22Rv1 (cell line): ENCODE measurements at regions not wholly inside any gene's neighbourhood (a gene's known extent, or its start where the extent isn't known, plus 50 kb on each side); places are given as distances from the start of the nearest gene placed in this dataset.

Source experiments
- H3K27ac ChIP-seq: fragments of 450-650 bp; 2 replicates; pipeline ENCODE4 v1.5.1; 2017
- ZFX ChIP-seq: fragments of 450-650 bp; IDR thresholded peaks from 2 replicates; pipeline ENCODE4 v1.6.1; 2017; ENCODE audit warnings: antibody characterized with exemption, borderline replicate concordance
- TF ChIP-seq, protein P1 (sequence below): fragments of 450-650 bp; IDR thresholded peaks from 2 replicates; pipeline ENCODE4 v1.5.1; 2017; ENCODE audit warnings: mild to moderate bottlenecking

DNA sequence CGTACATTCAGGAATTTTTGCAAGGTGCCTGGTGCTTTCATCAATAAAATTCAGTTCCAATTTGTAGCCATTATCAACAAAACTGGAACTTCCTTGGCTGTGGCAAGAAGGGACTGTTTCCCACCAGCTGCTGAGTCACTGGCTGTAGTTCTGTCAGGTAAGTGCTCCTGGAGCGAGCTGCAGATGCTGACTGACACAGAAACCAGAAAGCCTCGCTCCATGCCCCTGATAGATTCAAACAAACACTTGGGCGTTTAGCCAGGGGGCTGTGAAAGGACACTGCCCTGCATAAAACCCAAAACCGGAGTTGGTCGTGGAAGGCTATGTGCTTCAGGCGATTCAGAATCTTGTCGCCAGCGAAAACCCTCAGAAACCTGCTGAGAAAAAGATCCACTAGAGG lies 188.4 kb upstream of the FAM9B start:
- H3K27ac ChIP-seq, result no peak overlapping the region
- TF ChIP-seq, protein P1, sequence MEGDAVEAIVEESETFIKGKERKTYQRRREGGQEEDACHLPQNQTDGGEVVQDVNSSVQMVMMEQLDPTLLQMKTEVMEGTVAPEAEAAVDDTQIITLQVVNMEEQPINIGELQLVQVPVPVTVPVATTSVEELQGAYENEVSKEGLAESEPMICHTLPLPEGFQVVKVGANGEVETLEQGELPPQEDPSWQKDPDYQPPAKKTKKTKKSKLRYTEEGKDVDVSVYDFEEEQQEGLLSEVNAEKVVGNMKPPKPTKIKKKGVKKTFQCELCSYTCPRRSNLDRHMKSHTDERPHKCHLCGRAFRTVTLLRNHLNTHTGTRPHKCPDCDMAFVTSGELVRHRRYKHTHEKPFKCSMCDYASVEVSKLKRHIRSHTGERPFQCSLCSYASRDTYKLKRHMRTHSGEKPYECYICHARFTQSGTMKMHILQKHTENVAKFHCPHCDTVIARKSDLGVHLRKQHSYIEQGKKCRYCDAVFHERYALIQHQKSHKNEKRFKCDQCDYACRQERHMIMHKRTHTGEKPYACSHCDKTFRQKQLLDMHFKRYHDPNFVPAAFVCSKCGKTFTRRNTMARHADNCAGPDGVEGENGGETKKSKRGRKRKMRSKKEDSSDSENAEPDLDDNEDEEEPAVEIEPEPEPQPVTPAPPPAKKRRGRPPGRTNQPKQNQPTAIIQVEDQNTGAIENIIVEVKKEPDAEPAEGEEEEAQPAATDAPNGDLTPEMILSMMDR, result no peak
- TF ChIP-seq ZFX, result no peak

DNA sequence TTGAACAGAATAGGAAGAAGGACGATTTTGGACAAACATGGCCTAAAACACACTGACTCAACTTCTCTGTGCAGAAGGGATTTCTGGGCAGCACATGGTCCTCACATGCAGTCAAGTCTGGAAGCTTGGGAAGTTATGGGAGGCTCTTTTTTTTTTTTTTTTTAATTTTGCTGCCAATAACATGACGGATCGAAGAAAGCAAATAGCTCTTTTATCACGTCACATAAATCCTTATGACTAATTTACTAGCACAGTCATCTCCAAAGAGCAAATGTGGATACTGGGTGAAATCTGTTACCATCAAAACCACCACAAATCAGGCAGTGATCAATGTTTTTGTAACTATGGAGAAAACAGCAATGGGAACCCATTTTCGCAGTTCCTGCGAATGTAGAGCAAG lies 193.3 kb upstream of the FAM9B start:
- TF ChIP-seq, protein P1, result no peak
- no peak for TF ChIP-seq ZFX
- H3K27ac ChIP-seq, result no peak overlapping the region

GRCh38 chrX:9231491-9231890 lies 197.6 kb upstream of the FAM9B start:
- H3K27ac ChIP-seq, result no peak overlapping the region
- TF ChIP-seq, protein P1, result no peak
- TF ChIP-seq ZFX, result no peak

DNA sequence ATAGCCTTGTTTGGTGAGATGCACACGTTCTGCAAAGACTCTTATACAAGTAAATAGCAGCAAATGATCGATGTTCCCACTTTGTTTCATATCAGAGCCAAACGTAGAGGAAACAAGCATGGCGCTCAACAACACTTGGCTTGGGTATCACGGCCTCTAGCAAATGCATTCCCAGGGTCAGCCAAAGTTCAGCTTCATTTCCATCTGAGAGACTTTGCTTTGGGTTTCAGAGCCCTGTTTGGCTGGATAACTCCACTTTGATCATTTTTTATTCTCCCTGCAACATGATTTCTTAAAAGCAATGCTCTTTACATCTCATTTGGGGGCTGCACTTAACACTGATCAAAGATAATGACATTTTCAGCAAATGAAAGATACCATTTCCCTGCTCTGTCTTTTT lies 199.2 kb upstream of the FAM9B start:
- H3K27ac ChIP-seq, result no peak overlapping the region

GRCh38 chrX:9234315-9234714 lies 200.4 kb upstream of the FAM9B start:
- no peak overlapping the region for H3K27ac ChIP-seq
- no peak for TF ChIP-seq ZFX
- TF ChIP-seq, protein P1, result no peak

More for the DNA sequence above, 199.2 kb upstream of the FAM9B start:
- TF ChIP-seq, protein P1, result no peak
- no peak for TF ChIP-seq ZFX

DNA sequence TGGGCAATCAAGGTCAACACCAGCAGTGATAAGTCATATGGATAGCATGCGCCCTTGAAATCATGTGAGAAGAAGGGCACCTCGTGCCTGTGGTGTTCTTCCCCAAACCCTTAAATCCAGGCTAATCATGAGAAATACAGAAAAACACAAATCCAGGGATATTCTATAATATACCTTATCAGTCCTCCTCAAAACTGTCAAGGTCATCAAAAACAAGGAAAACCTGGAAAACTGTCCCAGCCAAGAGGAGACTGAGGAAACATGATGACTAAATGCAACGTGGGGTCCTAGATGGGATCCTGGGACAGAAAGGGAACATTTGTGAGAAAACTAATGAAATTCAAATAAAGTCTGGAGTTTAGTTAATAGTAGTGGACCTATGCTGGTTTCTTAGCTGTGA lies 201.8 kb upstream of the FAM9B start:
- TF ChIP-seq, protein P1, result no peak
- no peak for TF ChIP-seq ZFX
- H3K27ac ChIP-seq, result no peak overlapping the region

- TF ChIP-seq, protein P1, result no peak
- no peak overlapping the region for H3K27ac ChIP-seq
Observed at GRCh38 chrX:9240956-9241355, 207.0 kb upstream of the FAM9B start.
